ENCODE measurements at regions not wholly inside any gene's neighbourhood (a gene's known extent, or its start where the extent isn't known, plus 50 kb on each side); places are given as distances from the start of the nearest gene placed in this dataset.

- H3K9me3 Mint-ChIP-seq, result no peaks in the 10 kb centered on the region
- no peak overlapping the region for H3K27ac Mint-ChIP-seq
- H3K36me3 Mint-ChIP-seq (ENCODE audit: low read depth), result no peaks in the 10 kb centered on the region
- H3K4me1 Mint-ChIP-seq (ENCODE audit: low read depth), result peaks cover 5% of the 10 kb centered on the region
- DNase-seq, result no peak
- no peak overlapping the region for H3K4me3 Mint-ChIP-seq
- H3K27me3 Mint-ChIP-seq, result peaks cover 28% of the 10 kb centered on the region
These were observed 189.6 kb upstream of the NLRP1 start for GRCh38 chr17:5773816-5774360.

DNA sequence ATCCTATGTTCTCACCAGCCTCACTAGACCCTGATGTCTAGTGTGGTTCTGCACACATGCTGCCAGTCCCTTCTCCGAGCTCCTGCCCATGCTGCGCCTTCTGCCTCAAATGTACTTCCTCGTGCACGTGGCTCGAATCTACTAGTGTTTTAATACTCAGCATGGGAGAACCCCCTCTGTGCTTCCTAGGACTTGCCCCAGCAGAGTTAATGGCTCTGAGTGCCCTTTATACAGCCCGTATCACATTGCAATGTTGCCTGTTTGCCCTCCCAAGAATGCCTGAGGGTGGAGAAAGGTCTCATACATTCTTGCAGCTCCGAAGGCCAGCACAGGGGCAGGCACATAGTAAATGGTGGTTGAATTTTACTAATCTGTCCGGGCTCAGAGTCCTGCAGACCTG is 190.8 kb upstream of the NLRP1 start:
- Mint-ChIP-seq H3K27me3 (peaks cover 33% of the 10 kb centered on the region), H3K4me3 (no peak overlapping the region), H3K36me3 (ENCODE audit: low read depth) (no peaks in the 10 kb centered on the region)

GRCh38 chr17:5780476-5780875 is 196.2 kb upstream of the NLRP1 start:
- H3K27ac Mint-ChIP-seq, result no peak overlapping the region
- peaks cover 5% of the 10 kb centered on the region for H3K4me1 Mint-ChIP-seq (ENCODE audit: low read depth)
- no peaks in the 10 kb centered on the region for H3K36me3 Mint-ChIP-seq (ENCODE audit: low read depth)
- H3K27me3 Mint-ChIP-seq, result peaks cover 29% of the 10 kb centered on the region
- no peak overlapping the region for H3K4me3 Mint-ChIP-seq
- no peak for DNase-seq
- H3K9me3 Mint-ChIP-seq, result no peaks in the 10 kb centered on the region

More for the DNA sequence above, 190.8 kb upstream of the NLRP1 start:
- no peak overlapping the region for H3K27ac Mint-ChIP-seq
- no peaks in the 10 kb centered on the region for H3K9me3 Mint-ChIP-seq
- peaks cover 5% of the 10 kb centered on the region for H3K4me1 Mint-ChIP-seq (ENCODE audit: low read depth)
- DNase-seq, result no peak

DNA sequence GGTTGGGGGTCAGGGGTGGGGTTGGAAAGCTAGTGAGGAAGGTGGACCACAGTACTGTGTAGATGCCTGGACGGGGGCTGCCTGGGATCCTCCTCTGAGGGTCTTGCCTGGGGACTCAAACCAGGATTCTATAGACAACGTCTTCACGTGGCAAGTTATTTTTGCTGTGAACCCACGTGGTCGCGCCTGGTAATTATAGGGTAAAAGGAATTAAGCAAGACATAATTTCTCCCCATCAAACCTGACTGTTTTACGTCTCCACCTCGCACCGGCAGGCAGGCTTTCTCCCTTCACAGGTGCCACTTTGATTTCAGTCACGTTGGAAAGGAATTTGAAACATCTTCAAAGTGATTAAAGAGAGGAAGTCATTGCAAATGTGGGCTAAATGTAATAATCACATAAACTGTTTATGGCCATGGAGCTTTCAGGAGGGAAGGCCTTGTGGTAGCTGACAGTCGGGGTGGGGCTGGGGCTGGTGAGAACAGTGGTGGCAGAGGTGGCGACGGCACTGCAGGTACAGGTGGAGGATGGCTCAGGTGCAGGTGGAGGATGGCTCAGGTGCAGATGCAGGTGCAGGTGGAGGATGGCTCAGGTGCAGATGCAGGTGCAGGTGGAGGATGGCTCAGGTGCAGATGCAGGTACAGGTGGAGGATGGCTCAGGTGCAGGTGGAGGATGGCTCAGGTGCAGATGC is 197.1 kb upstream of the NLRP1 start:
- no peak overlapping the region for H3K4me3 Mint-ChIP-seq
- no peak overlapping the region for H3K27ac Mint-ChIP-seq
- no peaks in the 10 kb centered on the region for H3K9me3 Mint-ChIP-seq
- DNase-seq, result no peak
- peaks cover under 1% of the 10 kb centered on the region for H3K4me1 Mint-ChIP-seq (ENCODE audit: low read depth)
- H3K36me3 Mint-ChIP-seq (ENCODE audit: low read depth), result no peaks in the 10 kb centered on the region
- peaks cover 31% of the 10 kb centered on the region for H3K27me3 Mint-ChIP-seq

DNA sequence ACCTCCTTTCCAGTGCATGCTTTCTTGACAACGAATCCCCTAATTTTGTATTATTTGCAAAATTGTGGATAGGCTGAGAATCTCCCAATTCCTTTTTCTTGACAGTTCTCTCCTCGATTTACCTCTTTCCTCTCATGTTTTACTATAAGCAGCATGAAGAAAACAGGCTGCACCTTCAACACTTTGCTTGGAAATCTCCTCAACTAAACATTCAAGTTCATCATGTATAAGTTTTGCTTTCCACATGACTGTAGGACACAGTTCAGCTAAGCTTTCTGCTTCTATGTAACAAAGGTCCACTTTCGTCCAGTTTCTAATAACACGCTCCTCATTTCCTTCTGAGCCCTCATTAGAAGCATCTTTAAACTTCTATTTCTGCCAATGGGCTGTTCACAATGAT is 199.0 kb upstream of the NLRP1 start:
- no peaks in the 10 kb centered on the region for H3K9me3 Mint-ChIP-seq
- H3K4me3 Mint-ChIP-seq, result no peak overlapping the region
- peaks cover 34% of the 10 kb centered on the region for H3K27me3 Mint-ChIP-seq
- no peaks in the 10 kb centered on the region for H3K4me1 Mint-ChIP-seq (ENCODE audit: low read depth)
- no peaks in the 10 kb centered on the region for H3K36me3 Mint-ChIP-seq (ENCODE audit: low read depth)
- no peak for DNase-seq
- H3K27ac Mint-ChIP-seq, result no peak overlapping the region

DNA sequence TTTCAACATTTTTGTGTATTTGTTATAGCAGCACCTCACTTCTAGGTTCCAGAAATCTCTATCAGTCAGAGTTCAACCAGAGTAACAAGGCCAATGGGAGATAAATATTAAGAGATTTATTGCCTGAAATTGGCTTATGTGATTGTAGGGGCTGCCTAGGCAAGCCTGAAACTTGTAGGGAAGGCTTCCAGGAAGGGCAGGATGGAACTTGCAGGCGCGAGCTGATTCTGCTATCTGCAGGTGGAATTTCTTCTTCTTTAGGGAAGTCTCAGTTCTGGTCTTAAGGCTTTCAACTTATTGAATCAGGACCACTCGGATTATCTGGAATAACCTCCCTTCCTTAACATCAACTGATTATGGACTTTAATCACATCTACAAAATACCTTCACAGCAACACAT is 199.5 kb upstream of the NLRP1 start:
- no peak for DNase-seq
- H3K27me3 Mint-ChIP-seq, result peaks cover 39% of the 10 kb centered on the region
- H3K4me1 Mint-ChIP-seq (ENCODE audit: low read depth), result no peaks in the 10 kb centered on the region
- no peak overlapping the region for H3K4me3 Mint-ChIP-seq
- H3K36me3 Mint-ChIP-seq (ENCODE audit: low read depth), result no peaks in the 10 kb centered on the region
- H3K9me3 Mint-ChIP-seq, result no peaks in the 10 kb centered on the region
- no peak overlapping the region for H3K27ac Mint-ChIP-seq

GRCh38 chr17:5784791-5785190 is 200.5 kb upstream of the NLRP1 start:
- peaks cover 40% of the 10 kb centered on the region for H3K27me3 Mint-ChIP-seq
- H3K4me1 Mint-ChIP-seq (ENCODE audit: low read depth), result no peaks in the 10 kb centered on the region
- no peak overlapping the region for H3K4me3 Mint-ChIP-seq
- H3K36me3 Mint-ChIP-seq (ENCODE audit: low read depth), result no peaks in the 10 kb centered on the region
- DNase-seq, result no peak
- no peak overlapping the region for H3K27ac Mint-ChIP-seq
- no peaks in the 10 kb centered on the region for H3K9me3 Mint-ChIP-seq

DNA sequence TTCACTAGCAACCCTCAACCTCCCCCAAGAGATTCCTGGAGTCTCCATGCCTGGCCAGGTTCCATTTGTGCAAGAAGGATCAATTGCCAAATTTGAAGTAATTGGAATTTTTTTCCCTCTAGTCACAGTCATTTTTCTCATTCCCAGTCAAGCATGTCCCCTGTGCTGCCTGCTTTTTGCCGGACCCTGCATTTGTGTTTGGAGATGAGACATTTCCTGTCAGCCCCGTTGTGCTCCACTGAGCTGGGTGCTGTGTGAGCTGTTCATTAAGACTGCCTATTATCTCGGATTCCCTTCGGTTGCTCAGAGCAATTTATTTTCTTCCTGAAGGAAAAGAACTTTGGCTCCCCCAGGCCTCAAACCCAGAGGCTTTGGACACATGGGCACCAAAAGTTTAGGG is 201.0 kb upstream of the NLRP1 start:
- Mint-ChIP-seq H3K36me3 (ENCODE audit: low read depth) (no peaks in the 10 kb centered on the region), H3K4me3 (no peak overlapping the region), H3K27me3 (peaks cover 41% of the 10 kb centered on the region), H3K27ac (no peak overlapping the region), H3K9me3 (no peaks in the 10 kb centered on the region), H3K4me1 (ENCODE audit: low read depth) (no peaks in the 10 kb centered on the region)
- no peak for DNase-seq

- Mint-ChIP-seq H3K27ac (no peak overlapping the region), H3K4me1 (ENCODE audit: low read depth) (no peaks in the 10 kb centered on the region), H3K27me3 (peaks cover 43% of the 10 kb centered on the region), H3K9me3 (no peaks in the 10 kb centered on the region), H3K36me3 (ENCODE audit: low read depth) (no peaks in the 10 kb centered on the region), H3K4me3 (no peak overlapping the region)
- DNase-seq, result no peak
These were observed 201.7 kb upstream of the NLRP1 start for GRCh38 chr17:5785867-5786509.

DNA sequence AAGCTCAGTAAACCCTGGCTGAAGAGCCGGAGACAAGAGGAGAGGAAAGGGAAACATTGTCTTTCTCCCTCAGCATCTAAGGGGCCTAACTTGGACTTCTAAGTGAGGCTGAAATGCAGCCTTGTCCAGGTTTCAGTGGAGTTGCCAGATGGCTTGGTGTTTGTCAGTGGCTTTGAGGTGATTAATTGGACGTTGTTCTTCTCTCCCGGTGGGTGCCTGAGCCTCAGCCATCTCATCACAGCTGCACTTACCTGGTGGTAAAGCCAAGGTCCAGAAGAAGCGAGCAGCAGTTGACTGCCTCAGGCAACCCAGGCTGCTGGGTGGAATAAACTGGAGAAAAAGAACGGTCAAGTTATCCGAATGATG is 202.2 kb upstream of the NLRP1 start:
- Mint-ChIP-seq H3K36me3 (ENCODE audit: low read depth) (no peaks in the 10 kb centered on the region), H3K4me1 (ENCODE audit: low read depth) (no peaks in the 10 kb centered on the region), H3K4me3 (no peak overlapping the region), H3K27me3 (peaks cover 48% of the 10 kb centered on the region), H3K9me3 (no peaks in the 10 kb centered on the region), H3K27ac (no peak overlapping the region)
- no peak for DNase-seq

DNA sequence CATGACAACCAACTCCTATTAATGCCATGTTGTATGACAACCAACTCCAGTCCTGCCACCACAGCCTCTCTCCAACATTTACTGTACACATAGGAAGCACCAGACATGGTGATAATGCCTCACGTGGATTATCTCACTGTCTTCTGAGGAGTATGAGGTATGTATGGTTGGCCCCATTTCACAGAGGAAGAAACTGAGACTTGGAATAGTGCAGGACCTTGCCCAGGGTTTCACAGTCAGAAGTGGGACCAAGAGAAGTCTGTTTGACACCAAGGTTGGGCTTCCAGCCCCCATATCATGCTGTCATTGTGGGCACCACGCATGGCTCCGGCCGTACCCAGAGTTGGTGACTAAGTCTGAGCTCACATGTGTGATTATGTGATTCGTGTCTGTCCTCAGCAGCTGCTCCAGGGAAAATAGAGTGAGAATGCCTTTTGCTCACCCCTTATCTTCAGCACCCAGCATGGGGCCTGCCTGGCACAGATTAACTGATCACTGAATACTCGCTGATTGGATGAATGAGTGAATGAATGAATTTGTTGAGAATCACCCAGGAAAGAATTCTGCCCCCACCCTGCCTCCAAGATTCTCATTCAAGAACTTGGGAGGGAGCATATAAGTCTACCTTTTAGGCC is 204.1 kb upstream of the NLRP1 start:
- no peaks in the 10 kb centered on the region for H3K36me3 Mint-ChIP-seq (ENCODE audit: low read depth)
- no peak for DNase-seq
- no peak overlapping the region for H3K4me3 Mint-ChIP-seq
- no peaks in the 10 kb centered on the region for H3K4me1 Mint-ChIP-seq (ENCODE audit: low read depth)
- H3K27me3 Mint-ChIP-seq, result peaks cover 53% of the 10 kb centered on the region
- peaks cover 6% of the 10 kb centered on the region for H3K9me3 Mint-ChIP-seq
- no peak overlapping the region for H3K27ac Mint-ChIP-seq

GRCh38 chr17:5789528-5789927 is 205.2 kb upstream of the NLRP1 start:
- Mint-ChIP-seq H3K27me3 (peaks cover 53% of the 10 kb centered on the region), H3K27ac (no peak overlapping the region), H3K36me3 (ENCODE audit: low read depth) (no peaks in the 10 kb centered on the region), H3K4me3 (no peak overlapping the region), H3K9me3 (peaks cover 6% of the 10 kb centered on the region), H3K4me1 (ENCODE audit: low read depth) (no peaks in the 10 kb centered on the region)
- no peak for DNase-seq

DNA sequence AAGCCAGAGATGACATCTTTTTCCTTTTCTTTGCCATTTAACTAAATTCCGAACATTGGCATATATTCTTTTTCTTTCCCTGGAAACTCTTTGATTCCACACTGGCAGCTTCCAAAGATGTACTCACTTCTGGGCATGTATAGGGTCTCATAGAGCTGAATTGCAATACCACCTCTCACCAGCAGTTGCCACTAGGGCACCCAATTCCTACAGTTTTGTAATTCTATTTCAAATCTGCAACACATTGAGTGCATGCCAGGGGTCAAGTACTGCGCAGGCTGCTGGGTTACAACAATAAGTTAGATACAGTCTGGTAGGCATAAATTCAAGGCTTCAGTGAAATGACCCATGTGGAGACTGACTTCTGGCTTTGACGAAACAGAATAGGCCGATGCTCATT is 208.8 kb upstream of the NLRP1 start:
- peaks cover 48% of the 10 kb centered on the region for H3K27me3 Mint-ChIP-seq

GRCh38 chr17:5793899-5794298 is 209.6 kb upstream of the NLRP1 start:
- Mint-ChIP-seq H3K9me3 (peaks cover 6% of the 10 kb centered on the region), H3K27ac (no peak overlapping the region), H3K27me3 (peaks cover 44% of the 10 kb centered on the region), H3K4me1 (ENCODE audit: low read depth) (no peaks in the 10 kb centered on the region), H3K36me3 (ENCODE audit: low read depth) (no peaks in the 10 kb centered on the region), H3K4me3 (no peak overlapping the region)
- DNase-seq, result no peak

More for the DNA sequence above, 208.8 kb upstream of the NLRP1 start:
- peaks cover 6% of the 10 kb centered on the region for H3K9me3 Mint-ChIP-seq
- H3K36me3 Mint-ChIP-seq (ENCODE audit: low read depth), result no peaks in the 10 kb centered on the region
- H3K4me3 Mint-ChIP-seq, result no peak overlapping the region
- DNase-seq, result no peak
- H3K4me1 Mint-ChIP-seq (ENCODE audit: low read depth), result no peaks in the 10 kb centered on the region
- no peak overlapping the region for H3K27ac Mint-ChIP-seq

GRCh38 chr17:5794385-5794784 is 210.1 kb upstream of the NLRP1 start:
- H3K27me3 Mint-ChIP-seq, result peaks cover 47% of the 10 kb centered on the region
- no peaks in the 10 kb centered on the region for H3K4me1 Mint-ChIP-seq (ENCODE audit: low read depth)
- no peaks in the 10 kb centered on the region for H3K36me3 Mint-ChIP-seq (ENCODE audit: low read depth)
- peaks cover 6% of the 10 kb centered on the region for H3K9me3 Mint-ChIP-seq
- no peak overlapping the region for H3K27ac Mint-ChIP-seq
- no peak for DNase-seq
- H3K4me3 Mint-ChIP-seq, result no peak overlapping the region

All from activated T-cell treated with anti-CD3 and anti-CD28 coated beads, Interleukin-2, amount 50 U/mL, for 24 hours (primary cell).